ENCODE measurements at regions not wholly inside any gene's neighbourhood (a gene's known extent, or its start where the extent isn't known, plus 50 kb on each side); places are given as distances from the start of the nearest gene placed in this dataset.

GRCh38 chr2:207238831-207239701, 73.3 kb upstream of the KLF7 start:
- peak; percentile 58; the same call in 1 of the 2 replicates for TF ChIP-seq GABPA (IDR thresholded peaks at IDR 0.05; ENCODE audit: low read depth)
- peak; percentile 38; the same call in 1 of the 2 replicates for TF ChIP-seq SPI1 (IDR thresholded peaks at IDR 0.05; ENCODE audit: borderline replicate concordance, low read depth)
- TF ChIP-seq REST (IDR thresholded peaks at IDR 0.05; ENCODE audit: insufficient replicate concordance, low read depth) = no peak
- peak; percentile 99 for TF ChIP-seq POLR2AphosphoS5 (IDR thresholded peaks at IDR 0.05; ENCODE audit: low read depth)
- TF ChIP-seq CTCF (IDR thresholded peaks at IDR 0.05; ENCODE audit: insufficient read depth, low read length) = no peak
- H3K4me3 ChIP-seq (replicated peaks; ENCODE audit: insufficient read depth, low read length) = no peak overlapping the region
- peak overlapping the region; percentile 83 for H3K27ac ChIP-seq (replicated peaks)
- H3K27me3 ChIP-seq (ENCODE audit: insufficient read depth, poor library complexity, severe bottlenecking) = no peaks in the 10 kb centered on the region
- DNase-seq (ENCODE audit: low read depth in 1 of 2, low spot score in 1 of 2) = peak; percentile 77 to 95

GRCh38 chr2:207239754-207240494, 74.2 kb upstream of the KLF7 start:
- DNase-seq (ENCODE audit: low read depth in 1 of 2, low spot score in 1 of 2) = no peak
- TF ChIP-seq SPI1 (IDR thresholded peaks at IDR 0.05; ENCODE audit: borderline replicate concordance, low read depth) = no peak
- no peak for TF ChIP-seq REST (IDR thresholded peaks at IDR 0.05; ENCODE audit: insufficient replicate concordance, low read depth)
- TF ChIP-seq CTCF (IDR thresholded peaks at IDR 0.05; ENCODE audit: insufficient read depth, low read length) = no peak
- TF ChIP-seq GABPA (IDR thresholded peaks at IDR 0.05; ENCODE audit: low read depth) = no peak
- TF ChIP-seq POLR2AphosphoS5 (IDR thresholded peaks at IDR 0.05; ENCODE audit: low read depth) = no peak
- Histone ChIP-seq H3K4me3 (replicated peaks; ENCODE audit: insufficient read depth, low read length) (no peak overlapping the region), H3K27ac (replicated peaks) (peak overlapping the region; percentile 83), H3K27me3 (ENCODE audit: insufficient read depth, poor library complexity, severe bottlenecking) (no peaks in the 10 kb centered on the region)

- no peak for TF ChIP-seq REST (IDR thresholded peaks at IDR 0.05; ENCODE audit: insufficient replicate concordance, low read depth)
- no peak for TF ChIP-seq SPI1 (IDR thresholded peaks at IDR 0.05; ENCODE audit: borderline replicate concordance, low read depth)
- peak; percentile 54; the same call in 1 of the 2 replicates for TF ChIP-seq POLR2AphosphoS5 (IDR thresholded peaks at IDR 0.05; ENCODE audit: low read depth)
- no peak for TF ChIP-seq CTCF (IDR thresholded peaks at IDR 0.05; ENCODE audit: insufficient read depth, low read length)
- no peaks in the 10 kb centered on the region for H3K27me3 ChIP-seq (ENCODE audit: insufficient read depth, poor library complexity, severe bottlenecking)
- H3K4me3 ChIP-seq (replicated peaks; ENCODE audit: insufficient read depth, low read length) = no peak overlapping the region
- H3K27ac ChIP-seq (replicated peaks) = peak overlapping the region; percentile 83
- peak in 1 of 2 experiments; percentile 59 for DNase-seq (ENCODE audit: low read depth in 1 of 2, low spot score in 1 of 2)
These were observed 74.9 kb upstream of the KLF7 start for GRCh38 chr2:207240649-207241048.

Measured in HL-60 (cell line).